ENCODE measurements at regions not wholly inside any gene's neighbourhood (a gene's known extent, or its start where the extent isn't known, plus 50 kb on each side); places are given as distances from the start of the nearest gene placed in this dataset.
"Not testable (repeated sequence)": the region's sequence is repeated elsewhere in the genome, so short reads cannot be mapped to it uniquely, and the experiment has no call there.

- no peak for DNase-seq (ENCODE audit: low spot score)
Measured at GRCh38 chrX:40411340-40412111, 169.2 kb upstream of the ATP6AP2 start.

DNA sequence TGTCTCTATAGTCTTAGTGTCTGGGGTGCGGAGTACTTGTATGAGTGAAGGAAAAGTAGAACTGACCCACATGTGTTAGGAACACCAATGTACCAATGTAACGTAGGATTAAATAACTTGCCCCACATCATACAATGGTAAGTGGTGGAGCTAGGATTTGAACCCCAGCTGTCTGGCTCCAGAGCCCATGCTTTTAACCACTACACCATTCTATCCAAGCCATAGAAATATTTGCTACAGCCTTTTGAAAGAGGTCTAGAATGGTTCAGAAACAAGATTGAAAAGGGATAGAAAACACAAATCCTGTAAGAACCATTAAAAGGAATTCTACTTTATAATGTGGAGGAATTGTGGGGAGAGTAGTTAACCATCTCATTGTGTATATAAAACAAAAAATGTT is 169.9 kb upstream of the ATP6AP2 start:
- no peak for DNase-seq (ENCODE audit: low spot score)

GRCh38 chrX:40406330-40406859 is 174.4 kb upstream of the ATP6AP2 start:
- no peak for DNase-seq (ENCODE audit: low spot score)

- no peak for DNase-seq (ENCODE audit: low spot score)
Measured at GRCh38 chrX:40405399-40405798, 175.4 kb upstream of the ATP6AP2 start.

DNA sequence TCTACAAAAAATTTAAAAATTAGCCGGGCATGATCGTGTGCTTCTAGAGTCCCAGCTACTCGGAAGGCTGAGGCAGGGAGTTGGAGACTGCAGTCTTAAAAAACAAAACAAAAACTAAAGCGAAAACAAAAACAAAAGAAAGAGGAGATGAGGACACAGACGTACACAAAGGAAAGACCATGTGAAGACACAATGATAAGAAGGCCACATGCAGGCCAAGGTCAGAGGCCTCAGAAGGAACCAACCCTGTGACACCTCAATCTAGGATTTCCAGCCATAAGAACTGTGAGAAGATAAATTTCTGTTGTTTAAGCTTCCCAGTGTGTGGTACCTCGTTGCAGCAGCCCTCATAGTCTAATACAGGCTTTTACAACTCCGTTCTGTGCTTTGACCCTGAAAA is 177.0 kb upstream of the ATP6AP2 start:
- no peak for DNase-seq (ENCODE audit: low spot score)

GRCh38 chrX:40402831-40403533 is 177.8 kb upstream of the ATP6AP2 start:
- peak; percentile 27 for DNase-seq (ENCODE audit: low spot score)

DNA sequence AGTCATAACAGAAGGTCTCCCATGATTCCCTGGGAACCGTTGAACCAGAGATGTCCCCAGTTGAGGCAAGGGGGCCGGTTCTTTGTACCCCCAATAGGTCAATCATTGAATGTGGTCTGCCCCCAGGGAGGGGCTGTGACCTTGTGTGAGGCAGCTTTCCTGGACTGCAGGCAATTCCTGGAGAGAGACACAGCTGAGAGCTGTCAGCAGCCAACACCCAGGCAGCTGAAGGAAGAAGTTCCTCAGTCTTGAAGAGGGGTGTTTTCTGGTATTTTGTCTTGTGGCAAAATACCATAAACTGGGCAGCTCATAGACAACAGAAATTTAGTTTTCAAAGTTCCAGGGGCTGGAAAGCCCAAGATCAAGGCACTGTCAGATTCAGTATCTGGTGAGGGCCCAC is 185.7 kb upstream of the ATP6AP2 start:
- no peak for DNase-seq (ENCODE audit: low spot score)

DNA sequence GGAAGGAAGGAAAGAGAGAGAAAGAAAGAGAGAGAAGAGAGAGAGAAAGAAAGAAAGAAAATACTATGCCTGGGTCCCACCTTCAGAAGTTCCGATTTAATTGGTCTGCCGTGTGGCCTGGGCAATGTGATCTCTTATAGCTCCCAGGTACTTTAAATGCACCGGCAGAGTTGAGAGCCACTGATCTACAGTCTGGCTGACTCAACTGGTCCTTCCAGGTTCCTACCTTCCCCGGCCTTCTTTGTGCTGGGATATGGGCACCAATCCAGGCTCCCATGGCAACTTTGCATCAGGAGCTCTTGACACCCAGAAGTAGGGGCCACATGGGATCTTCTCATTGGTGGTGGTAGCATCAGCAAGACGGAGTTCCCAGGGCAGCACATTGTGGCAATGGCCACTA is 186.5 kb upstream of the ATP6AP2 start:
- no peak for DNase-seq (ENCODE audit: low spot score)

DNA sequence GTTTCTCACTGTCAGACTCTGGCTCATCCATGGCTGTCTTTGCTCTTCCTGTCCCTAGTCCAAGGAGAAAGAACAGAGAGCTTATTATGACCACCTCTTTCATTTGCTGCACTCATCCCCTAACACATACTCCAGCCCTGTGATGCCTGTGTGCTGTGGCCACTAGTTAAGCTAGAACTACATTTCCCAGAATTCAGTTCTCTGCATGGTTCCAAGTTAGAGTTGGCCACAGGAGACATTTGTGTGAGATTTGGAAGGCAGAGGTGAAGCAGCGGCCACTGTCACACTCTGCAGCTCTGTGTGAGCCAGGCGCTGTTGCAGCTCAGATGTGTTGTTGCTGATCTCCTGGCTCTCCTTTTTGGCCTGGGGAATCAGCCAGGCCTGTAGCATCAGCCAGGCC is 188.2 kb upstream of the ATP6AP2 start:
- DNase-seq (ENCODE audit: low spot score), result no peak

GRCh38 chrX:40391662-40392061 is 189.1 kb upstream of the ATP6AP2 start:
- no peak for DNase-seq (ENCODE audit: low spot score)

DNA sequence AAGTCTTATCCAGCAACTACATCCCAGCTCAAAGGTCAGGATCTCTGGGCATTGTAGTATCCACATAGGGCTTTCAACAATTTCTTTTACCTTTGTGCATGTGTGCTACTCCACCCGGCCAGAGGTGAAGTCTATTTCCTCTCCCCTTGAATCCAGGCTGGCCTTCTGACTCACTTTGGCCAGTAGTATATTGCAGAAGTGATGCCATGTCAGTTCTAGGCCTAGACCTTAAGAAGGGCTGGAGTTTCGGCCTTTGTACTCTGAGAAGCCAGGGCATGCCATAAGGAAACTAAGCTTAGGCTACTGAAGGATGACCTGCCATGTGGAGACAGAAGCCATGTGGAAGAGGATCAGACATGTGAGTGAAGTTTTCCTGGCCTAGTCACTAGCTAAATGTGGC is 191.2 kb upstream of the ATP6AP2 start:
- no peak for DNase-seq (ENCODE audit: low spot score)

DNA sequence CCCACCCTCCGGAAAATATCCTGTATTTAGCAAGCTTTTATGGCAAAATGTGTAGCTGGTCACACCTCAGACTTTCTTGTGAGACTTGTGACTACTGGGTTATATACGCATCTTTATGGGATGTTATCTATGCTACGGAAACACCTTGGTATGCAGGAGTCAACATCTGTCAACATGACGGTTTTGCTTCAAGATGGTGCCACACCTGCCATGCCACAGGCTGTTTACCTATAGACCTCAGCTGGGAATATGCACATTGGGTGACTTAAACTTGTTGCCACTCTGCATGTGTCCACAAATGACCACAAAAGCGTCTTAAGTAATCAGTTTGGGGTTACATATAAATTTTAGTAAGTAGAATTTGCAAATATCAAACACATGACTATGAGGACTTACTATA is 192.3 kb upstream of the ATP6AP2 start:
- no peak for DNase-seq (ENCODE audit: low spot score)

DNA sequence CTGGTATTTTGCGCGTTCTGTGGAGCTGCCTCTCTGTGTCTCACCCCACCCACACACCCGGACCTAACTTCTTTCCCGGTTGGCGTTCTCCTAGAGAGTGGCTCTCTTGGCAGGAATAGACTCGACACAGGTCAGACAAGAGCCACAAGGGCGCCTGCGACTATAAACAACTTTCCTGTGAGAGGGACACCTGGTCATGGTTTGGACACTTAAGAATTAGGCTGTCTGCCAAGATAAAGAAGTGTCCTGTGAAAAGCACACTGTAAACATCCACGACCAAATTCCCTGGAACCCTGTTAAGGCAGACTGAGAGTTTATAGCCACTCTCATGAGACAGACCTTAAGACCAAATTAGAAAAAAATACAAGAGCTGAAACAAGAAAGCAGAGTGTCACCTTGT is 192.9 kb upstream of the ATP6AP2 start:
- DNase-seq (ENCODE audit: low spot score), result not testable (repeated sequence)

- DNase-seq (ENCODE audit: low spot score), result not testable (repeated sequence)
Measured at GRCh38 chrX:40387311-40387710, 193.5 kb upstream of the ATP6AP2 start.

GRCh38 chrX:40385682-40386081 is 195.1 kb upstream of the ATP6AP2 start:
- DNase-seq (ENCODE audit: low spot score), result no peak

DNA sequence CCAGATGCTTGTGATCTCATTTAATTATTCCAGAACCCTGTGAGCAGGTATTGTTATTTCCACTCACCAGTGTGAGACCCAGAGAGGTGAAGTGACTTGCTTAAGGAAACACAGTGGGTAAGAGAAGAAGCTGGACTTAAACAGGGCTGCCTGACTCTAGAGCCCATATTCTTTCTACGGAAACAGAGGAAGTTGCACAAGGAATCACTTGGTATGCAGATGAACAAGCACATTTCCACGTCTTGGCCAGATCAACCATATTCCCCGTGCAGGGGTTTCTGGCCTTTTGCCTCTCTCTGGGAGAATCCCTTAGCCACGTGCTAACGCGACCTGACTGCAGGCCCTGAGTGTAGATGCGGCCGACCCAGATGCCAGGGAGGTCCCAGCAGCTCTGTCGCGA is 195.5 kb upstream of the ATP6AP2 start:
- DNase-seq (ENCODE audit: low spot score), result no peak

- DNase-seq (ENCODE audit: low spot score), result no peak
Measured at GRCh38 chrX:40383969-40384368, 196.8 kb upstream of the ATP6AP2 start.

DNA sequence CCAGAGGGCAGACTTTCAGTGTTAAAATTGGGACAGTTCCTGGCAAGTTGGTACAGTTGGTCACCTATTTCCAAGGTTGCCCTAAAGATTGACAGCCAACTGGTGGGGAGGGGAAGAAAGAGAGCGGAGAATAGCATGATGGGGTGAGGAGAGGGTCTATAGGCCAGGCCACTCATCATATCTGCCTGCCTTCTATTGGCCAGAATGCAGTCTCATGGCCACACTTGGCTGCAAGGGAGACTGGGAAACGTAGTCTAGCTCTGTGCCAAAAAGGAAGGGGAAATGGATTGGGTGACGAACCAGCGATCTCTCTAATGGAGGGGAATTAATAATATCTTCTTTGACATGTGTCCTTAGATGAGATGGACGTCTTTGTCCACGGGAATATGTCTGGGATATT is 197.4 kb upstream of the ATP6AP2 start:
- DNase-seq (ENCODE audit: low spot score), result no peak

DNA sequence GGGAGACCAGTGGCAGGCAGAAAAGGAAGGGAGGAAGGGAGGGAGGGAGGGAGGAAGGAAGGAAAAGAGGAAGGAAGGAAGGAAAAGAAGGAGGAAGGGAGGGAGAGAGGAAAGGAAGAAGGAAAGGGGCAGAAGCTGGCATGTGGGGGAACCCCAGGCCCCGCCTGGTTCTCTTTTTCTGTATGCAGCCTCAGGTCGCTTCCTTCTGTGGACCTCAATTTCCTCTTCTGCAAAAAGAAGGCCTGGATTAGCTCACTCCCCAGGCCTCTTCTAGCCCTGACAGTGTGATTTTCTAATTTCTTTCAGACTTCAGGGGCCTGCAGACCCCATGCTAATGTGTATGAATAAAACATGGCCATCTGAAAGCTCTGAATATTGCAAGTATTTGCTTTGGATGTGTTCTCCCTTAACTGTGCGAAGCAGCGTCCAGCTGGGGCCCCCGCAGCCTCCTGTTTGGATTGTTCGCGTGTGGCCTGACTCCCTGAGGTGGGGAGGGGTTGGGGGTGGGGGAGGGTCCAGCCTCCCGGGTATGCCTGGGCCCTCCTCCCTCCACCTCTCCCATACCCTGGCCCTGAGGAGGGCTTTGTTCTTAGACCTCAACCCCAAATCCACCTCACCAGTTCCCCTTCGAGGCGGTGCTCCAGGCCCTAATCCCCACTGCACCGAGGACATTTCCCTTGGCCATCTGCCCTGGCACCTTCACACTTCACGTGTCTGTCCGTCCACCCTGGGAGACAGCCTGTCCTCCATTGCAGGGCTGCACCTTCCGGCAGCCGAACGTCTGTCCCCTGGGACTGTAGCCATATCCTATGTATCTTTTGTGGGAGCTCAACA is 199.9 kb upstream of the ATP6AP2 start:
- DNase-seq (ENCODE audit: low spot score), result no peak

DNA sequence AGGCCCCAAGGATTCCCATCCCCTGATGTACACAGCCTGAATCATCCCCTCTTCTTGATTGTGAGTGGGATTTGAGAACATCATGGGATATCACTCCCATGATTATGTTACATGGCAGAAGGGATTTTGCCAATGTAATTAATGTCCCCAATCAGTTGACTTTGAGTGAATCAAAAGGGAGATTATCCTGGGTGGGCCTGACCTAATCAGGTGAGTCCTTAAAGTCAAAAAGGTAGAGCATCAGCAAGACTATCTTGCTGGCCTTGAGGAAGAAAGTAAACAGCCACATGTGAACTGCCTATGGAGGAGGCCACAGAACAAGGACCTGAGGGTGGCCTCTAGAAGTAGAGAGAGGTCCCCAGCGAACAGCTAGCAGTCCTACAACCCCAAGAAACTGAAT is 203.1 kb upstream of the ATP6AP2 start:
- no peak for DNase-seq (ENCODE audit: low spot score)

DNA sequence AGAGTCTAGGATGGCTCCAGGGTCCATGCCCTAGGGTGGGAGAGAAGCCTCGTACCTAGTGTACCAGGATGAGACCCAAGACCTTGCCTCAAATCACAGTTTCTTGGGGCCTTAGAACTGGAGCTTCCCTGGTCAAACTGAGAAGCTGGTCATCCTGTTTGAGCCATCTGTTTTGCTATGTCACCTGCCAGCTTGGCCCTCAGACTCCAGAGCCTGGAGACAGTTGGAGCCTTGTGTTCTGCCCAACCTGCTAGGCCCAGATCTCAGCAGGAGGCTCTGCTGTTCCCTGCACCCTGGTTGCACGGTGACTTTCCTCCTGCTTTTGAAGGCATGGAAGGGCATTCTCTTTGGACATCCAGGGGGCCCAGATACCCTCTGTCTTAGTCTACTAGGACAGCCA is 206.3 kb upstream of the ATP6AP2 start:
- no peak for DNase-seq (ENCODE audit: low spot score)

GRCh38 chrX:40373641-40374040 is 207.1 kb upstream of the ATP6AP2 start:
- no peak for DNase-seq (ENCODE audit: low spot score)

GRCh38 chrX:40373025-40373424 is 207.7 kb upstream of the ATP6AP2 start:
- DNase-seq (ENCODE audit: low spot score), result no peak
